Fibroblast of peridontal ligament (primary cell): ENCODE measurements at regions not wholly inside any gene's neighbourhood (a gene's known extent, or its start where the extent isn't known, plus 50 kb on each side); places are given as distances from the start of the nearest gene placed in this dataset.
"Not testable (repeated sequence)": the region's sequence is repeated elsewhere in the genome, so short reads cannot be mapped to it uniquely, and the experiment has no call there.

Source experiments
- DNase-seq: peaks from one replicate; pipeline ENCODE4 v3.0.0-alpha.2; 2010; ENCODE audit errors: extremely low read depth

DNA sequence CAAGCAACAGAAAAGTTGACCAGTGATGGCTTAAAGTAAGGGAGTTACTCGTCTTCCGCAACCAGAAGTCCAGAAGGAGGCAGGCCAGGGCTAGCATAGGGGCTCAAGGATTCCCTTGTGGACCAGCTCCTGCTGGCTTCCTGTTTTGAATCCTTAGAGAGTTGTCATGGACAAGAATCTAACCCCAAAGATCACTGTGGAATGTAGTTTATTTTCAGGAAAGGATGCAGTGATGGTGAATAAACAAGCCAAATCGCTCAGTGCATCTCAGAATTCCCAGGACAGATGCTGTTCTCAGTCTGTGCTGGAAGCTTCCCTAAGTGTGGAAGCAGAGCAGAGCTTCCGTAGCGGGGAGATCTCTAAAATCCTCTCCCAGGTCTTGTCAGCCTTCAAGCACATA, 311.3 kb downstream of the C12orf75 start:
- no peak for DNase-seq

DNA sequence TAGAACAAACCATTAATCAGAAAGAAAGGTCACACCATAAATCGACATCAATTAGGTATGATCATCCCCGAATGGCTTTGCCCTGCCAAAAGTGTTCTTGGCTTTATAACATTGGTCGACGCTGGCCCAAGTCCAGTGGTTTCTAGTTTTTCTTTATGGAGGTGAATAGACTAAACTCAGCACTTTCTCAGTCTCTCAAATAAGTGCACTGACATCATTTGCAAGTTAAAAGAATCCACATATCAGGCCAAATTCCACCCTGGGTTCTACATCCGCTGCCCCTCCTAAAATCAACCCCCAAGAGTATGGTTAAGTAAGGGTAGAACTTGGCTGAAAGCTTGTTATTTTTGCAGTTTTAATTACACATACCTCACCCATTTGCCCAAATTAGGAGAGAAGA, 314.3 kb downstream of the C12orf75 start:
- DNase-seq: no peak

DNA sequence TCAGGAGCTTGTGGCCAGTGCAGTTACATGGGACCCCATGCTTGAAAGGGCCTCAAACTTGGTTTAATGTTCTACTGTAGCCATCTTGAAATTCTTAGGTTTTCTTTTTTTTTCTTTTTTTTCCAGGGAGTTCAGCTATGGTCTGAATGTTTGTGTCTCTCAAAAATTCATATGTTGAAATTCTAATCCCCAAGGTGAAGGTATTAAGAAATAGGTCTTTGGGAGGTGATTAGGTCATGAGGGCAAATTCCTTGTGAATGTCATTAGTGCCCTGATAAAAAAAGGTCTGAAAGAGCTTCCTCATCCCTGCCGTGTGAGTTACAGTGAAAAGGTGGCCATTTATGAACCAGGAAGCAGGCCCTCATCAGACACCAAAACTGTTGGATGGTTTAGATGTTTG, 324.1 kb downstream of the C12orf75 start:
- DNase-seq: no peak

DNA sequence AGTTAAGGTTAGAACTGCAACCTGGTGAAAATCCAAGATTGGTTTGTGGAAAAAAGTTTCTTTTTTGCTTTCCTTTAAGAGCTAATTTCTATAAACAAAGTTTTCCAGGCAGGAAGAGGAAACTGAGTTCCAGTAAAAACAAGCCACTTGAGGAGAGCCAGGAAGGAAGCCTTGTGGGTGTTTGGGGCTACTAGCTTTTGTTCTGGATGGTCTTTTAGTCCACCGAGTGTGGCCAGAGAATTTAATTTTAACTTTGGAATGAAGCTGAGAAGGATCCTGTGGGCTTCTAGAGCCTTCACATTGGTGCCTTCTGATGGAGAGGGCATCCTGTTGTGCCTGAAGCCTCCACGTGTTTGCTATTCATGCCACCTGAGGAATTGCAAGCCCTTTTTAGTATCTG, 327.9 kb downstream of the C12orf75 start:
- DNase-seq: no peak

DNA sequence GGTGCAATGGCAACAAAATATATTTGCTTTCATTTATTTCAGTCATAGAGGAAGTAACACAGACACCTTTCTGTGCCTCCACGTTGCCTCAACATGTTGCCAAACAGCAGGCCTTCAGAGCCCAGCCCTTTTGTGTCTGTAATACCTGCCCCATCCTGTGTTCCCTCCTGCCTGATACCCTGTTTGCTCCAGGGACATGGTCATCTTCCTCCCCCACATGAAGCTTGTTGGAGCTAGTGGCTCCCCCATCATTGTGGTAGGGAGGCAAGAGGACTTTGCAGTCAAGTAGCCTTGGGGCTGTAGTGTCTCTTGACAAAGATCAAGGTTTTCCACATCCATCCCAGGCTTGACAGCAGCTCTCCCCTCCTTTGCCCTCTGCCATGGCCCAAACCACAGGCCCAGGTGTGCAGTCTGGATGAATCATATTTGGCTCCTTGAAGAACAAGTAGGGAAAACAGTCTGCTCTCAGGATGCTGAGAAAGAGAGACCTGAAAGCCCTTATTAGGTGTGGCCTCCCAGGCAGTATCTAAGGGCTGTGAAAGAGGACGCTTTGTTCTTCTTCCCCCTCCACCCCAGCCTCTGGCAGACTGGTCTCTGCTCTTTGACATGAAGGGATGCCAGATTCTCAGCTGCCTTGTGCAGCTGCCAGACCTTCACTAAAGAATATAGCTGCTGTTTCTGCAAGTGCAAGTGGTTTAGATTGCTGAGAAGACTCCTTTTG, 329.0 kb downstream of the C12orf75 start:
- DNase-seq: no peak

DNA sequence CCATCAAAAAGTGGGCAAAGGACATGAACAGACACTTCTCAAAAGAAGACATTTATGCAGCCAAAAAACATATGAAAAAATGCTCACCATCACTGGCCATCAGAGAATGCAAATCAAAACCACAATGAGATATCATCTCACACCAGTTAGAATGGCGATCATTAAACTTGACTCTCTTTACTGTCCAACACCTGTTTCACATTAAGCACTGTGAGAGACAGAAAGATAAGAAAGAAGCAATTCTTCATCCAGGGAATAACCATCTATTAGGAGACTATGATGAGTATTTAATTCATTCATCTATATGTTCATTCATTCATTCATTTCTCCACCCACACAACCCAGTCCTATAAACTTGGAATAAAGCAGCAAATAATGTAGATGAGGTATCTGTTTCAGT, 334.3 kb downstream of the C12orf75 start:
- DNase-seq: not testable (repeated sequence)

DNA sequence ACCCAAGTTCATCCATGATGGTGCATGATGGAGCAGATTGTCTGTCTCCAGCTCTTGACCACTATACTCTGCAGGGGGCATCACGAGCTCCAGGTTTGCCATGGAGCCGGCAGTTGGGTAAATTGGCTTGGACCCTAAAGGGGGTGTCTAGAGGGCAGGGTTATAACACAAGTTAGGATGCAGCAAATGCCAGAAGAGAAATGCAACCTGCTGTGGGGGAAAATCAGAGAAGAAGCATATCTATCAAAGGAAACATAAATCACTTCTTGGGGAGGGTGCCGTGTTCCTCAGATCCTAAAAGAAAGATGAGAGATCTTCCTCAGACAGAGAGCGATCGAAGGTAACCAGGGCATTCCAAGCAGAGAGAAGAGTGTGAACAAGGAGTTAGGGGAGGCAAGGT, 334.9 kb downstream of the C12orf75 start:
- DNase-seq: no peak

DNA sequence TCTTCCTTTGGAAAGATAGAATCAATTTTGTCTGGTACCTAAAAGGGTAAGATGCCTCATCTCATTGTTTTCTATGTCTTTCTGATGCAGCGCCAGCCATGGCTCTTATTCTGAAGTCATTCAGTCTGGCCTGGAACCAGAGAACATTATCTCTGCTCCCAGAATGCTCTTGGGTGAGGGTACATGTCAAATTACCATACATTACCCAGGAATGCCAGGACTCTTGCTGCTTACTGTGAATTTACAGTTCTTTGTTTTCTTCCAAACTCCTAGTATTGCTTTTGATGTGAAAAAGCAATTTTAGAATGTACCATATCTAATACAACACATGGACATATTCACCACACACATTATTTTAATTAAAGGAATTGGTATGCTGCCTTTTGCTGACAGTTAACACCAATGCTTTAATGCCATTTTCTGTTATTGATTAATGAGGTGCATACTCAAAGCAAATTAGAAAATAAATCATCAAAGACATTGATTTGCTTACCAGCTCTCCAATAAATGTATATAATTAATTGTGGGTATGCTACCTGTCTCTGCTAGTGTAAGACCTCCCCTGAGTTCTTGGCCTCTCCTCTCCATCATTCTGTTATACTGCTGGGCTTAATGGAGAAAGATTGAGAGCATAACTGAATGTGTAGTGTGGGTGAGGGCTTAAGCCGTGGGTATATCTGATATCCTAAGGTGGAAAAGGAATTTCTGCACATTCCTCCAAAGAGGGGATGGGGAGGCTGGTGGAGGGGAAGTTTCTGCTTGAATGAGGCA, 337.7 kb downstream of the C12orf75 start:
- no peak for DNase-seq

DNA sequence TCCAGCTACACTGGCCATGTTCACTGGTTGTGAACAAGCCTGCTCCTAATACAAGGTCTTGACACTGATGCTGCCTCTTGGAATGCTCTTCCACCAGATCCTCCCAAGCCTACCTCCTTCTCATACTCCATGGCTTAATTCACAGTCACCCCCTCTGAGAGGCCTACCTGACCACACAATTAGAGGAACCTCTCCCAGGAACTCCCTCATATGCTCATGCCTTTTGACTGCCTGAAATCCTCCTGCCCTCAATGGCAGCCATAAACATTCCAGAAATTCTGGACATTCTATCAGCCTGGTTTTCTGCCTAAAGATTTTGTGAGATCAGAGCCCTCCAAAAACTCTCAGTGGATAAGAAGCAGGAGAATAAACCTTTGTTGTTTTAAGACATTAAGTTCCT, 340.2 kb downstream of the C12orf75 start:
- no peak for DNase-seq

DNA sequence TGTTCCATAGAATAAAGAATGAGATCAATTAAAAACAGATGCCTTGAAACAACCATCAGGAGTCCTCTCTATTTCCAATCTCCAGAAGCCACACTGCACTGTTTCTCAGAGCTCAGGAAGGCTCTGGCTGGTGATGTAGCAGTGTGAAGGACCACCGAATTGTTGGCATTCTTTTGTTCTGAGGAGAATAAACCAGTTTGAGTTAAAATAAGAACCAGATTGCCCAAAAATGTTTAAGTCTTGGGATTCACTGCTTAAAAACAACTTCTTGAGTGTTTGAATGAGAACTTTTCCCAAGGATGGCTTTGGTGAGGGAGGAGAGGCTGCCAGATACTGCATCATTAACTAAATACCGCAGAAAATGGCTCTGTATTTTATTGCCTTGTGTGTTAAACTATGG, 341.2 kb downstream of the C12orf75 start:
- DNase-seq: peak; percentile 42

DNA sequence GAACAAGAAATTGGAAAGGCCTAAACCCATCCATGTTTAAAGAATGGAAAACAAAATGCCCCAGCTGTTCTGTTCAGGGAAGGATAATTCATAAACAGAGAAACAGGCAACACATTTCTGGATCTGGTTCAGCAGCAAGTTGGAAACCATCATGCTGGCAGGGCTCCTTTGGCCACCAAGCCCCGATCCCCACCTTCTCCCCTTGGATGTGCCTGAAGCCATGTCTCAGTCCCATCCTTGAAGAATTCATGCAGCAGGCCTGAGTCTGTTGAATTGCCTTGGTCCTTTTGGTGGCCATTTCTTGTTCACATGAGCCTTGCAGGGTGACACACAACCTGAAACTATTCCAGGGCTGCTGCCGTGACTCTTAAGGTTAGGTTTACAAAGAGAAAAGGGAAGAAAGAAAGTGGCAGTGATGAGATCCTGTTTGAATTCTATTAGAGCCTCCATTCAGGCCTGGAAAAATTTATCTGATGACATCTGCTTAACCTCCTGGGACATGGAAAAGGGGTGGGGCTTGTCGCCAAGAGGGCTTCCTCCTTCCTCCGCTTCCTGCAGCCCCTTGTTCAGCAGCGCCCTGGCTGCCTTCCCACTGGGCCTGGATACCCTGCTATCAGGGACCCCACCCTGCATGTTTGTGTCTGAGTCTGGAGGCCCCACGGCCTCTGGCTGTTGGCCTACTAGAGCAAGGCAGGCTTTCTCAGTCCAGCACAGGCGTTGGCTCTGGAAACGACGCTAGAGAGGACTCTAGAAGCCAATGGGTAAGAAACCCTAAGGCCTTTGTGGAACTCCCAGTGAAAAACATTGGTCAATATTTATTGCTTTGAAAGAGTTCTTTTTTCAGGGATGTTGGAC, 341.9 kb downstream of the C12orf75 start:
- no peak for DNase-seq

DNA sequence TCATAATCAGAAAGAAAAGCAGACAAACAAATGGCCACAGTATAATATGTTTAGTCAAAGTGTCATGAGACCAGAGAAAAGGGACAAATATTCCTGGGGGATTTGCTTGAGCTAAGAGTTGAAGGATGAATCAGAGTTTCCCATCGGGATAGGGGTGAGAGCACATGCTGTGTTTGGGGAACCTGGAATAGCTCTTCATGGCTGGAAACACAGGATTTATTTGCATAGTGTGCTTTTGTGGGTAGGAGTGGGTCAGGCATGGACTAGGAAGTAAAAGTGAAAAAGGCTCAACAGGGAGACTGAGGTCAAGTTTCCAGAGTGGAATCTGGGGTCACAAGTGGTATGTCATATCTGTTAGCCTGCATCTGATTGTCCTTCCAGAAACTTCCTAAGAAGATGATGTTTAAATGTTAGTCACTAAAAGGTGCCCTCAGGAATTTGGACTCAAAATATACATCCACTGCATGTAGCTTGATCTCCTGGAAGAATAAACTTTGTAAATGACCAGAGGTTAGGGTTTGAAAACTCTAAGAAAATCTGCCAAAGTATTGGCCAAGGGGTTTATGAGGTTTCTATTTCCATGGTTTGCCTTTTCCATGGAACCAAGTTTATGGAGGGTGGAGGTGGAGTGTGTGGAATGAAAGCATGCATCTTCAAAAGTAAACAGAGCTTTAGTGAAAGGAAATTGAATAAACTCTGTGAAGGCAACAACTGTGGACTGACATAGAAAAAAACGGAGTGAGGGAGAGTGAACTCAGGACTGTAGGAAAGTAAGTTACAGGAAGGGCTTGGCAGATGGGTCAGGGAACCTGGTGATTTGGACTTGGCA, 344.6 kb downstream of the C12orf75 start:
- no peak for DNase-seq

DNA sequence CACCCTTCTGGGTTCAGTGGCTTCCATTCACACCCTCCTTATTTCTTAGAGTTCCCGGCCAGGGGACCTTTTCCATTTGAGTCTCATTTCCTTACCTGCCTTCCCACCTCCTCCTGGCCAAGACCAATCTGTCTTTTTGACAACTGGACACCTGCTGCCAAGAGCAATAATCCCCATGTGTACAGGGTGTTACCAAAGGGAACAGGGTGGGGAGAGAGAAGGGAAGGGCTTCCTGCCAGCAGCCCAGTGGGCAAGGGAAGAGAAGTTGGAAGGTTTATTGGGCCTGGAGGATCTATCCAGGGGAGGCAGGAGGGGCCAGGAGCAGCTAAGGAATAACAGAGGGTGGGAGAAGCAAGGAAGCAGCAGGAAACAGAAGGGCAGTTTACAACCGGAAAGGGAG, 346.2 kb downstream of the C12orf75 start:
- DNase-seq: no peak

DNA sequence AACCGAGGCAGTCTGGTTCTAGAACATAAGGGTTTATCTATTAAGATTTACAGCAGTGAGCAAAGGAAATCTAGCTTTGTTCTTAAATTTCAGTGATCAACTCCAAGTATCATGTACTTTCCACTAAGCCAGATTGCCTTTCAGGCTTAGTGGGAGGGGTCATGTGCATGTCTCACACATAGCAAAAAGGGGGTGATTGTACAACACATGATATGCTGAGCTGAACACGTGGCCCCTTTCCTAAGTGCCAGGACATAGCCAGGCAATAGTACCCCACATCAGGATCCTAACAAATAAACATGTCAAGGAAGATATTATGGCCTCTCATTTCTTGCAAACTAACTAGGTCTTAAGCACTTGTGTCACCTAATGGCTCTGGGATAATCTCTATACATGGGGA, 347.2 kb downstream of the C12orf75 start:
- no peak for DNase-seq

DNA sequence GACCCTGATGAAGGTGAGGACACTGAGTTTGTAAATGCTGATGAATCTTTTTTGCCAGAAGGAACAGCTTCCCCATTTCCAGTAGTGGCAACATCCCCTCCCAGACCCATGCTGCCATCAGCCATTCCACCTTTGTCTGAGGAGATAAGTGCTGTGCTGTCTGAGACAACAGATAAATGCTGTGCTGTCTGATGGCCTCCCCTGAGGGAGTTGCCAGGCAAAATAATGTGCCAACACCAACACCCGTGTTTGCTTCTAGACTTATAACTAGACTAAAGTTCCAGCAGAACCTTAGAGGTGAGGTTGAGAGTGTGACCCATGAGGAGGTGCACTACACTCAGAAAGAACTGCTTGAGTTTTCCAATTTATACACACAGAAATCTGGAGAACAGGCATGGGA, 349.5 kb downstream of the C12orf75 start:
- DNase-seq: no peak

DNA sequence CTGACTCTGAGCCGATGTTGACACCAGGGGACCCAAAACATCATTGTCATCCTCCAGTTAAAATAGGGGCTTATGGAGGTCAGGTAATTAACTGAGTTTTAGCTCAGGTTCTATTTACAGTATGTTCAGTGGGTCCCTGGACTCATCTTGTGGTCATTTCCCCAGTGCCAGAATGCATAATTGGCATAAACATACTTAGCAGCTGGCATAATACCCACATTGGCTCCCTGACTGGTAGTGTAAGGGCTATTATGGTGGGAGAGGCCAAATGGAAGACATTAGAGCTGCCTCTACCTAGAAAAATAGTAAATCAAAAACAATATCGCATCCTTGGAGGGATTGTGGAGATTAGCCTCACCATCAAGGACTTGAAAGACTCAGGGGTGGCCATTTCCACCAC, 350.9 kb downstream of the C12orf75 start:
- DNase-seq: no peak

DNA sequence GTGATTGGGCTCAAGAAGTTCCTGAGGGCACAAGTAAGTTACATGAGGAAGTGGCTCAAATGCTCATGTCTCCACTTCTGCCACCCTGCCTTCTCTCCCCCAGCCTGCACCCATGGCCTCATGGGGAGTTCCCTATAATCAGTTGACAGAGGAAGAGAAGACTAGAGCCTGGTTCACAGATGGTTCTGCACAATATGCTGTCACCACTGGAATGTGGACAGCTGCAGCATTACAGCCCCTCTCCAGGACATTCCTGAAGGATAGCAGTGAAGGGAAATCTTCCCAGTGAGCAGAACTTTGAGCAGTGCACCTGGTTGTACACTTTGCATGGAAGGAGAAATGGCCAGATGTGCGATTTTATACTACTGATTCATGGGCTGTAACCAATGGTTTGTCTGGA, 352.3 kb downstream of the C12orf75 start:
- DNase-seq: not testable (repeated sequence)

DNA sequence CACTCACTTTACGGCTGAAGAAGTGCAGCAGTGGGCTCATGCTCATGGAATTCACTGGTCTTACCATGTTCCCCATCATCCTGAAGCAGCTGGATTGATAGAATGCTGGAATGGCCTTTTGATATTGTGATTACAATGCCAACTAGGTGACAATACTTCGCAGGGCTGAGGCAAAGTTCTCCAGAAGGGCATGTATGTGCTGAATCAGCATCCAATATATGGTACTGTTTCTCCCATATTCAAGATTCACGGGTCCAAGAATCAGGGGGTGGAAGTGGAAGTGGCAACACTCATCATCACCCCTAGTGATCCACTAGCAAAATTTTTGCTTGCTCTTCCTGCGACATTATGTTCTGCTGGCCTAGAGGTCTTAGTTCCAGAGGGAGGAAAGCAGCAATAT, 353.3 kb downstream of the C12orf75 start:
- not testable (repeated sequence) for DNase-seq

DNA sequence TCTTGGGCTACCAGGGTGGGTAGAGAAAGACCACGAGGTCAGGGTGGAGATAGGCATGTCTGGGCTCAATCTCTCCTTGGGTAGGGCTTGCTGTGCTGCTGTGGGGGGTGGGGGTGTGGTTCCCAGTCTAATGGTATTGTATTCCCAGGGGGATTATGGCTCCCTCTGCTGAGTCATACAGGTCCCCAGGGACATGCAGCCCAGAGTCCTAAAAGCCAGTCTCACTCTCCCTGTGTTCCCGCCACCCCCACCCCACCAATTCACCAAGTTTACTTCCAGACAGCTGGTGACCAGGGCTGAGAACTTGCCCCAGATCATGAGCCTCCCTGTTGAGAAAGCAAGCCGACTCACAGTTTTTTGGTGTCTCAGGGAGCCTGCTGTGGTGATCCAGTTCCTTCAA, 367.6 kb downstream of the C12orf75 start:
- no peak for DNase-seq

DNA sequence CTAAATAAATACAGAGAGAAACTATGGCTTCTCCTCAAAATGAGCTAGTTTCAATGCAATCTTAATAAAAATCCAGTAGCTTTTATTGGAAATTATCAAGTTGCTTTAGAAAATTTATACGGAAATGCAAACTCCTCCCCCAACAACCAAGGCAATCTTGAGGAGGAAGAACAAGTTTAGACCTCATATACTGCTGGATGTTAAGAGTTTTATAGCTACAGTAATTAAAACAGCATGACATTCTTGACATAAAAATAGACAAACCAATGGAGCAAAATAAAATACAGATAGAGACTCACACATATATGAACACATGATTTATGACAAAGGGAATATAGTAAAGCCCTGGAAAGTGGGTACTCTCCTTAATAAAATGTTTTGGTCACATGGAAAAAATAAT, 368.7 kb downstream of the C12orf75 start:
- no peak for DNase-seq

DNA sequence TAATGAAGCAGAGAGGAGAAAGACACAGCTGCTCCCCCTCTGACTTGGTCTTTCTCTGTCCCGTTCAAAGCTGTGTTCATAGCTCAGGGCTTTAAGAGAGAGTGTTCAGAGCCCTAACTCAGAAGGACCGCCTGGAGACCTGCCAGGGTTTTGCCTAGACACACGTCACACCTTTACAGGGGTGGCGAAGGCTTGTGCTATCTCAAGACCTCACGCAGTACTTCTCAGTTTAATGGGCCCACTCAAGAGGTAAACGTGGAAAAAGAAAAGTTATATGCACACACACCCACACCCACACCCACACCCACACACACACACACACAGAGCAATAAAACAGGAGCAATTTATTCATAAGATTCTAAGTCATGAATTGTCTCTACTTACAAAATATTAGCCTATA, 374.3 kb downstream of the C12orf75 start:
- no peak for DNase-seq

DNA sequence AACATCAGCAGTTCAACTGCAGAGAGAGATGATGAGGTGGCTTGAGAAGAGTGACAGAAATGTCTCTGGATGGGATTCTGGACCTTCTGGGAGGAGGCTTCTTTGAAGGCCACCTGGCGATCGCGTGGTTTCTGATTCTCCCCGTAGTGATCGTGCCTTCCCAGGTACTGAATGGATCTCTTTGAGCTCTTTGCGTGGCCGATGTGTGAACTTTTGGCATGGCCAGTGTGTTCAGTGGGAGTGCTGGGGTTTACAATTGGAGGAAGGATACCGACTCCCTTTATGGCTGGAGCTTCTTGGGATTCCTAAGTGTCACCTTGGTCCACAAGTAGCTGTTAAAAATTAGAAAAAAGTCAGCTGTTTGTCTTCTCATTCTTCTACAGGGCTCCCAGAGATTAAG, 374.7 kb downstream of the C12orf75 start:
- DNase-seq: no peak
